Midbrain (tissue), 1 donor: ENCODE measurements at regions not wholly inside any gene's neighbourhood (a gene's known extent, or its start where the extent isn't known, plus 50 kb on each side); places are given as distances from the start of the nearest gene placed in this dataset.

Experiments used
- DNase-seq: peaks from one replicate; lab custom pipeline; 2025; lab: John Stamatoyannopoulos, UW

GRCh38 chr2:37471994-37472393, 127.6 kb downstream of the QPCT start:
- DNase-seq, result no peak

- no peak for DNase-seq
Measured at GRCh38 chr2:37472959-37473358, 128.5 kb downstream of the QPCT start.

GRCh38 chr2:37476411-37476810, 132.0 kb downstream of the QPCT start:
- no peak for DNase-seq

- DNase-seq, result no peak
Measured at GRCh38 chr2:37477921-37478320, 133.5 kb downstream of the QPCT start.

- no peak for DNase-seq
Measured at GRCh38 chr2:37481244-37481643, 136.8 kb downstream of the QPCT start.

- DNase-seq, result no peak
Measured at GRCh38 chr2:37489041-37489456, 144.6 kb downstream of the QPCT start.

- DNase-seq, result no peak
Measured at GRCh38 chr2:37489536-37489935, 145.1 kb downstream of the QPCT start.

- DNase-seq, result no peak
Measured at GRCh38 chr2:37493425-37493824, 149.0 kb downstream of the QPCT start.

GRCh38 chr2:37499113-37499512, 154.7 kb downstream of the QPCT start:
- DNase-seq, result no peak

GRCh38 chr2:37500031-37500430, 155.6 kb downstream of the QPCT start:
- no peak for DNase-seq

- DNase-seq, result no peak
Measured at GRCh38 chr2:37501113-37501512, 156.7 kb downstream of the QPCT start.

GRCh38 chr2:37506407-37507050, 162.1 kb downstream of the QPCT start:
- no peak for DNase-seq

- no peak for DNase-seq
Measured at GRCh38 chr2:37507051-37507410, 162.6 kb downstream of the QPCT start.

GRCh38 chr2:37507703-37508102, 163.3 kb downstream of the QPCT start:
- no peak for DNase-seq

- DNase-seq, result no peak
Measured at GRCh38 chr2:37512971-37513370, 158.5 kb downstream of the CDC42EP3 start.

- no peak for DNase-seq
Measured at GRCh38 chr2:37523814-37524362, 147.6 kb downstream of the CDC42EP3 start.

GRCh38 chr2:37526323-37526722, 145.1 kb downstream of the CDC42EP3 start:
- no peak for DNase-seq

- DNase-seq, result no peak
Measured at GRCh38 chr2:37526856-37527255, 144.6 kb downstream of the CDC42EP3 start.

GRCh38 chr2:37527361-37527760, 144.1 kb downstream of the CDC42EP3 start:
- no peak for DNase-seq

- no peak for DNase-seq
Measured at GRCh38 chr2:37529830-37530415, 141.5 kb downstream of the CDC42EP3 start.

- no peak for DNase-seq
Measured at GRCh38 chr2:37532503-37532902, 138.9 kb downstream of the CDC42EP3 start.

GRCh38 chr2:37537316-37537715, 134.1 kb downstream of the CDC42EP3 start:
- no peak for DNase-seq

GRCh38 chr2:37541516-37541915, 129.9 kb downstream of the CDC42EP3 start:
- DNase-seq, result no peak
